Ascending aorta (tissue), 2 donors: ENCODE measurements at regions not wholly inside any gene's neighbourhood (a gene's known extent, or its start where the extent isn't known, plus 50 kb on each side); places are given as distances from the start of the nearest gene placed in this dataset.

Experiments used
- DNase-seq, 2 donors: peaks; one replicate each; pipeline ENCODE4 v3.0.0-alpha.2; 2019; ENCODE audit warnings: low spot score in 2 of 2
- H3K27ac ChIP-seq, 2 donors: fragments of 200-600 bp; sonication (generic); one replicate each; pipeline ENCODE4 v1.5.1; 2016 to 2017; ENCODE audit warnings: mild to moderate bottlenecking in 1 of 2
- H3K27me3 ChIP-seq: fragments of 200-600 bp; sonication (generic); one replicate; pipeline ENCODE4 v1.5.1; 2017
- H3K36me3 ChIP-seq, 2 donors: fragments of 200-600 bp; sonication (generic); one replicate each; pipeline ENCODE4 v1.5.1; 2016
- H3K4me1 ChIP-seq, 2 donors: fragments of 200-600 bp; sonication (generic); one replicate each; pipeline ENCODE4 v1.5.1; 2016 to 2017; ENCODE audit warnings: mild to moderate bottlenecking in 1 of 2
- H3K4me3 ChIP-seq, 2 donors: fragments of 200-600 bp; sonication (generic); one replicate each; pipeline ENCODE4 v1.5.1; 2016 to 2017; ENCODE audit warnings: mild to moderate bottlenecking in 1 of 2
- H3K9me3 ChIP-seq, 2 donors: fragments of 200-600 bp; sonication (generic); one replicate each; pipeline ENCODE4 v1.5.1; 2016
- intact Hi-C: fragments of 100-400 bp; cut with DNase I; formaldehyde crosslinking; loops from one replicate; pipeline ENCODE4 v1.15.1; 2023
- TF ChIP-seq, protein P1 (sequence below), 3 experiments: fragments of 200-600 bp in 2 of 3; fragments of 450-650 bp in 1 of 3; sonication (generic) in 2 of 3; IDR thresholded peaks; one replicate each; pipeline ENCODE4 v1.5.1; 2016 to 2019; ENCODE audit warnings: antibody characterized with exemption in 3 of 3, mild to moderate bottlenecking in 1 of 3, moderate library complexity in 1 of 3

DNA sequence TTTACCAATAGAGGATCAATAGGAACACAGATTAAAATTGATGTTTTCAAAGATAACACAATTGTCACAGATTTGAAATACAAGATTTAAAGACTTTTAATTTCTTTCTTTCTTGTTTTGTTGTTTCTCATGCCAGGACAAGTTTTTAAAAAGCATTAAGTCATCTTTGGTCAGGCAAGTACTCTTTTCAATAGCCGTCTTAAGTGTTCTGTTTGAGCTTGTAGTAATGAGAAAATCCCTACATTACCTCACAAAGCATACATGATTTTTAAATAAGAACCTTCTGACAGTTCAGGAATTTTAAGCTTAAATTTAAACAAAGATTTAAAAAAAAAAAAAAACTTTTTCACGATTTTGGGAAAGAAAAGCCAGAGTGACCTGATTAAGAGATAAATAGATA, 216.3 kb upstream of the PRR20A start:
- no peak overlapping the region for H3K27ac ChIP-seq
- intact Hi-C loops, result no loop called here
- DNase-seq, result no peak
- no peaks in the 10 kb centered on the region for H3K9me3 ChIP-seq
- no peak overlapping the region for H3K4me3 ChIP-seq
- no peaks in the 10 kb centered on the region for H3K36me3 ChIP-seq
- TF ChIP-seq, protein P1, sequence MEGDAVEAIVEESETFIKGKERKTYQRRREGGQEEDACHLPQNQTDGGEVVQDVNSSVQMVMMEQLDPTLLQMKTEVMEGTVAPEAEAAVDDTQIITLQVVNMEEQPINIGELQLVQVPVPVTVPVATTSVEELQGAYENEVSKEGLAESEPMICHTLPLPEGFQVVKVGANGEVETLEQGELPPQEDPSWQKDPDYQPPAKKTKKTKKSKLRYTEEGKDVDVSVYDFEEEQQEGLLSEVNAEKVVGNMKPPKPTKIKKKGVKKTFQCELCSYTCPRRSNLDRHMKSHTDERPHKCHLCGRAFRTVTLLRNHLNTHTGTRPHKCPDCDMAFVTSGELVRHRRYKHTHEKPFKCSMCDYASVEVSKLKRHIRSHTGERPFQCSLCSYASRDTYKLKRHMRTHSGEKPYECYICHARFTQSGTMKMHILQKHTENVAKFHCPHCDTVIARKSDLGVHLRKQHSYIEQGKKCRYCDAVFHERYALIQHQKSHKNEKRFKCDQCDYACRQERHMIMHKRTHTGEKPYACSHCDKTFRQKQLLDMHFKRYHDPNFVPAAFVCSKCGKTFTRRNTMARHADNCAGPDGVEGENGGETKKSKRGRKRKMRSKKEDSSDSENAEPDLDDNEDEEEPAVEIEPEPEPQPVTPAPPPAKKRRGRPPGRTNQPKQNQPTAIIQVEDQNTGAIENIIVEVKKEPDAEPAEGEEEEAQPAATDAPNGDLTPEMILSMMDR (IDR thresholded peaks at IDR 0.05), result no peak
- no peaks in the 10 kb centered on the region for H3K27me3 ChIP-seq
- H3K4me1 ChIP-seq, result no peaks in the 10 kb centered on the region

DNA sequence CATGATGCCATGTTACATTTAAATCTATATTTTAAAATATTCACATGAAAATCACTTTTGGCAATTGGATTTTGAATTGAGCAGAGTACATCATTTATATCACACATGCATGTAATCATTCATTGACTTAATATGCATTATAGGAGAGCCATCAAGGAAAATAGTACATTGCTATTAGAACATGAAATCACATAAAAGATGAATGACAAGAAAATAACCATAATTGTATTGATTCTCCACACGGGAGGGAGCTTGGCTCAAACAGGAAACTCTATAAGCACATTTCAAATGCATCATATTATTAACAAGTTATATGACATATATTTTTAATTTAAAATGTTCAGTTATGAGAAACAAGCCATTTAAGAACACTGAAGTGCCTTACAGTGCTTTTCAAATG, 208.6 kb upstream of the PRR20A start:
- Histone ChIP-seq H3K27me3 (no peaks in the 10 kb centered on the region), H3K9me3 (no peaks in the 10 kb centered on the region), H3K4me3 (no peak overlapping the region), H3K36me3 (no peaks in the 10 kb centered on the region), H3K27ac (no peak overlapping the region), H3K4me1 (no peaks in the 10 kb centered on the region)
- TF ChIP-seq, protein P1 (IDR thresholded peaks at IDR 0.05), result no peak
- no peak for DNase-seq
- intact Hi-C loops, result no loop called here

DNA sequence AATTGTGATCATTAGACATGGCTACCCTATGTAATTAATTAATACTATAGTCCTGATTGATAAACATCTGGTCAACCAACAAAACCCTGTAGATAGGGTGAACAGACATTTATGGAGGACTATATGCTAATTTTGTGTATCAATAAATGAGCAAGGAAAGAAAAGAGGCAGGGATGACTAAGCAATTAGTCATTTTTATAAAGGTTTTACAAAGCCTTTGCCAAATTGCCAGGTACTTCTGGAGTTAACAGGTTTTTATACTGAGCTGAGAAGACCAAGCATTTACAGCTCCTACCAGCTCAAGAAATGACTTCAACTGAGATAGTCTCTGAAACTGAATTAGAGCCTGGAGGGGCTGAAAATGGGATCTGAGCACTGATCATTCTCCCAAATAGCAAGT, 186.8 kb upstream of the PRR20A start:
- DNase-seq, result no peak
- no peaks in the 10 kb centered on the region for H3K36me3 ChIP-seq
- intact Hi-C loops, result no loop called here
- TF ChIP-seq, protein P1 (IDR thresholded peaks at IDR 0.05), result no peak
- H3K27me3 ChIP-seq, result no peaks in the 10 kb centered on the region
- no peaks in the 10 kb centered on the region for H3K9me3 ChIP-seq
- H3K4me3 ChIP-seq, result no peak overlapping the region
- no peak overlapping the region for H3K27ac ChIP-seq
- no peaks in the 10 kb centered on the region for H3K4me1 ChIP-seq

DNA sequence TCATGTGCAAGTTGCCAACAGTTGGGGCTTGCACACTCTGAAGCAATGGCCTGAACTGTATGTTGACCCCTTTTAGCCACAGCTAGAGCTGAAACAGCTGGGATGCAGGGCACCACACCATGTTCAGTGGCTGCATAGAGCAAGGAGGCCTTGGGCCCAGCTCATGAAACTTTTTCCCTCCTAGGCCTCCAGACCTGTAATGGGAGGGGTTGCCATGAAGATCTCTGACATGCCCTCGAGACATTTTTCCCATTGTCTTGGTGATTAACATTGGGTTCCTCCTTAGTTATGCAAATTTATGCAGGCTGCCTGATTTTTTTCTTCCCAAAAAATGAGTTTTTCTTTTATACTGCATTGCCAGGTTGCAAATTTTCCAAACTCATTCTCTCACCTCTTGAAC, 165.1 kb upstream of the PRR20A start:
- Histone ChIP-seq H3K9me3 (no peaks in the 10 kb centered on the region), H3K4me3 (no peak overlapping the region), H3K27me3 (no peaks in the 10 kb centered on the region), H3K4me1 (no peaks in the 10 kb centered on the region), H3K36me3 (no peaks in the 10 kb centered on the region), H3K27ac (no peak overlapping the region)
- DNase-seq, result no peak
- TF ChIP-seq, protein P1 (IDR thresholded peaks at IDR 0.05), result no peak
- intact Hi-C loops, result no loop called here

DNA sequence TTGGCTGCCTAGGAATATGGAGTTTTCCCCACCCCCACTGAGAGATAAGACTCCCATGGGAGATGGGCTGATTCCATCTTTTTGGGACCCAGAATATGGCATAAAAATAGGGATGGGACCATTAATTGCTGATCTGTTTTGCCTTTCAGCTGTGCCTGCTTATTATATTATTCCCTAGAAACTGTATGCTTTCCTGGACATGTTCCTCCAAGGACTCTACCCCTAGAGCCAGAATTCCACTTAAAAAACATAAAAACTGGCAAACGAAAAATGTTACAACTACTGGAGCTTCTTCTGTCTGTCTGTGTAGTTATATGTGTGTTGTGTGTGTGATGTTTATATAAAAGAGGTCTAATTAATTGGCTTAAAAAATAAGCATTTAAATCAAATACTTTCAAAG, 159.9 kb upstream of the PRR20A start:
- no peaks in the 10 kb centered on the region for H3K9me3 ChIP-seq

DNA sequence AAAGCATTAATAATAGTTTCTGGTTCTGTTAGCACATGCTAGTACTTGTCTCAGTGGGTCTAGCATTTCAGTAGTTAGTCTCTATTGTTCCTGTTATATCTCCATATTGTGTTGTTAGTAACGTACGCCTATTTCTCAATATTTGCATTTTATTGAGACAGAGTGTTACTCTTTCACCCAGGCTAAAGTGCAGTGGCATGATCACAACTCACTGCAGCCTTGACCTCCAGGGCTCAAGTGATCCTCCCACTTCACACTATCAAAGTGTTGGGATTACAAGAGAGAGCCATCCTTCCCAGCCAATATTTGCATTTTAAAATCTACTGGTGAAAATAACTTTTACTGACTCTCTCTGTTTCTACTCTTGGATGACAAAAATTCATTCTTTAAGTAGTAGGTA, 154.6 kb upstream of the PRR20A start:
- intact Hi-C loops, result no loop called here
- no peaks in the 10 kb centered on the region for H3K4me1 ChIP-seq
- no peaks in the 10 kb centered on the region for H3K36me3 ChIP-seq
- H3K4me3 ChIP-seq, result no peak overlapping the region
- H3K9me3 ChIP-seq, result no peaks in the 10 kb centered on the region
- no peaks in the 10 kb centered on the region for H3K27me3 ChIP-seq
- TF ChIP-seq, protein P1 (IDR thresholded peaks at IDR 0.05), result no peak
- DNase-seq, result no peak
- H3K27ac ChIP-seq, result no peak overlapping the region

More for the DNA sequence above, 159.9 kb upstream of the PRR20A start:
- intact Hi-C loops, result no loop called here
- no peak overlapping the region for H3K4me3 ChIP-seq
- H3K27ac ChIP-seq, result no peak overlapping the region
- TF ChIP-seq, protein P1 (IDR thresholded peaks at IDR 0.05), result no peak
- no peak for DNase-seq
- no peaks in the 10 kb centered on the region for H3K4me1 ChIP-seq
- no peaks in the 10 kb centered on the region for H3K27me3 ChIP-seq
- H3K36me3 ChIP-seq, result no peaks in the 10 kb centered on the region
